ENCODE measurements at regions not wholly inside any gene's neighbourhood (a gene's known extent, or its start where the extent isn't known, plus 50 kb on each side); places are given as distances from the start of the nearest gene placed in this dataset.

GRCh38 chr10:23725548-23725947 lies 286.7 kb downstream of the OTUD1 start:
- Histone ChIP-seq H3K4me1 (ENCODE audit: control insufficient read depth, insufficient read depth, low read length) (no peaks in the 10 kb centered on the region), H3K4me3 (ENCODE audit: low read length) (no peak overlapping the region), H3K36me3 (ENCODE audit: control insufficient read depth, insufficient read depth, low read length) (no peaks in the 10 kb centered on the region), H3K27ac (ENCODE audit: low read length) (no peak overlapping the region), H3K9me3 (ENCODE audit: control insufficient read depth, low read depth, low read length) (no peaks in the 10 kb centered on the region), H3K27me3 (ENCODE audit: control insufficient read depth, insufficient read depth, low read length) (no peaks in the 10 kb centered on the region)
- DNase-seq: no peak
- WGBS (ENCODE audit: insufficient coverage, low lambda C conversion rate): no CpG with 5 or more reads among the region's 1 CpG

- Histone ChIP-seq H3K27ac (ENCODE audit: low read length) (no peak overlapping the region), H3K9me3 (ENCODE audit: control insufficient read depth, low read depth, low read length) (no peaks in the 10 kb centered on the region), H3K4me3 (ENCODE audit: low read length) (no peak overlapping the region), H3K27me3 (ENCODE audit: control insufficient read depth, insufficient read depth, low read length) (no peaks in the 10 kb centered on the region), H3K36me3 (ENCODE audit: control insufficient read depth, insufficient read depth, low read length) (no peaks in the 10 kb centered on the region), H3K4me1 (ENCODE audit: control insufficient read depth, insufficient read depth, low read length) (no peaks in the 10 kb centered on the region)
- no peak for DNase-seq
- no CpG with 5 or more reads among the region's 2 CpGs for whole genome bisulfite sequencing (ENCODE audit: insufficient coverage, low lambda C conversion rate)
These were observed 303.5 kb downstream of the OTUD1 start for GRCh38 chr10:23742368-23742767.

GRCh38 chr10:23742807-23743206 lies 303.9 kb downstream of the OTUD1 start:
- DNase-seq: no peak
- Histone ChIP-seq H3K36me3 (ENCODE audit: control insufficient read depth, insufficient read depth, low read length) (no peaks in the 10 kb centered on the region), H3K27ac (ENCODE audit: low read length) (no peak overlapping the region), H3K4me3 (ENCODE audit: low read length) (no peak overlapping the region), H3K27me3 (ENCODE audit: control insufficient read depth, insufficient read depth, low read length) (no peaks in the 10 kb centered on the region), H3K4me1 (ENCODE audit: control insufficient read depth, insufficient read depth, low read length) (no peaks in the 10 kb centered on the region), H3K9me3 (ENCODE audit: control insufficient read depth, low read depth, low read length) (no peaks in the 10 kb centered on the region)
- WGBS (ENCODE audit: insufficient coverage, low lambda C conversion rate): no CpG with 5 or more reads among the region's 1 CpG

GRCh38 chr10:23754179-23754578 lies 315.3 kb downstream of the OTUD1 start:
- Histone ChIP-seq H3K4me1 (ENCODE audit: control insufficient read depth, insufficient read depth, low read length) (no peaks in the 10 kb centered on the region), H3K27ac (ENCODE audit: low read length) (no peak overlapping the region), H3K27me3 (ENCODE audit: control insufficient read depth, insufficient read depth, low read length) (no peaks in the 10 kb centered on the region), H3K4me3 (ENCODE audit: low read length) (no peak overlapping the region), H3K36me3 (ENCODE audit: control insufficient read depth, insufficient read depth, low read length) (no peaks in the 10 kb centered on the region), H3K9me3 (ENCODE audit: control insufficient read depth, low read depth, low read length) (no peaks in the 10 kb centered on the region)
- no CpG with 5 or more reads among the region's 2 CpGs for WGBS (ENCODE audit: insufficient coverage, low lambda C conversion rate)
- no peak for DNase-seq

- Histone ChIP-seq H3K36me3 (ENCODE audit: control insufficient read depth, insufficient read depth, low read length) (no peaks in the 10 kb centered on the region), H3K4me3 (ENCODE audit: low read length) (no peak overlapping the region), H3K27me3 (ENCODE audit: control insufficient read depth, insufficient read depth, low read length) (no peaks in the 10 kb centered on the region), H3K4me1 (ENCODE audit: control insufficient read depth, insufficient read depth, low read length) (no peaks in the 10 kb centered on the region), H3K9me3 (ENCODE audit: control insufficient read depth, low read depth, low read length) (no peaks in the 10 kb centered on the region), H3K27ac (ENCODE audit: low read length) (no peak overlapping the region)
- DNase-seq: no peak
- no CpG with 5 or more reads among the region's 5 CpGs for WGBS (ENCODE audit: insufficient coverage, low lambda C conversion rate)
These were observed 316.1 kb downstream of the OTUD1 start for GRCh38 chr10:23754941-23755340.

- no peaks in the 10 kb centered on the region for H3K27me3 ChIP-seq (ENCODE audit: control insufficient read depth, insufficient read depth, low read length)
- no peaks in the 10 kb centered on the region for H3K4me1 ChIP-seq (ENCODE audit: control insufficient read depth, insufficient read depth, low read length)
- H3K36me3 ChIP-seq (ENCODE audit: control insufficient read depth, insufficient read depth, low read length): no peaks in the 10 kb centered on the region
- 61% methylated on average over 4 of the region's 4 CpGs for WGBS (ENCODE audit: insufficient coverage, low lambda C conversion rate)
- no peaks in the 10 kb centered on the region for H3K9me3 ChIP-seq (ENCODE audit: control insufficient read depth, low read depth, low read length)
- DNase-seq: no peak
- H3K4me3 ChIP-seq (ENCODE audit: low read length): no peak overlapping the region
- no peak overlapping the region for H3K27ac ChIP-seq (ENCODE audit: low read length)
These were observed 316.7 kb downstream of the OTUD1 start for GRCh38 chr10:23755556-23755955.

- no peaks in the 10 kb centered on the region for H3K27me3 ChIP-seq (ENCODE audit: control insufficient read depth, insufficient read depth, low read length)
- no peak overlapping the region for H3K27ac ChIP-seq (ENCODE audit: low read length)
- no peaks in the 10 kb centered on the region for H3K4me1 ChIP-seq (ENCODE audit: control insufficient read depth, insufficient read depth, low read length)
- H3K9me3 ChIP-seq (ENCODE audit: control insufficient read depth, low read depth, low read length): no peaks in the 10 kb centered on the region
- H3K36me3 ChIP-seq (ENCODE audit: control insufficient read depth, insufficient read depth, low read length): no peaks in the 10 kb centered on the region
- no peak for DNase-seq
- H3K4me3 ChIP-seq (ENCODE audit: low read length): no peak overlapping the region
- 86% methylated on average over 1 of the region's 1 CpG for WGBS (ENCODE audit: insufficient coverage, low lambda C conversion rate)
These were observed 329.4 kb downstream of the OTUD1 start for GRCh38 chr10:23768281-23768680.

- 17% methylated on average over 1 of the region's 2 CpGs for WGBS (ENCODE audit: insufficient coverage, low lambda C conversion rate)
- Histone ChIP-seq H3K9me3 (ENCODE audit: control insufficient read depth, low read depth, low read length) (no peaks in the 10 kb centered on the region), H3K27ac (ENCODE audit: low read length) (no peak overlapping the region), H3K4me3 (ENCODE audit: low read length) (no peak overlapping the region), H3K4me1 (ENCODE audit: control insufficient read depth, insufficient read depth, low read length) (no peaks in the 10 kb centered on the region), H3K27me3 (ENCODE audit: control insufficient read depth, insufficient read depth, low read length) (no peaks in the 10 kb centered on the region), H3K36me3 (ENCODE audit: control insufficient read depth, insufficient read depth, low read length) (no peaks in the 10 kb centered on the region)
- DNase-seq: no peak
These were observed 338.3 kb downstream of the OTUD1 start for GRCh38 chr10:23777153-23777552.

GRCh38 chr10:23779301-23779700 lies 340.4 kb downstream of the OTUD1 start:
- Histone ChIP-seq H3K4me1 (ENCODE audit: control insufficient read depth, insufficient read depth, low read length) (no peaks in the 10 kb centered on the region), H3K27me3 (ENCODE audit: control insufficient read depth, insufficient read depth, low read length) (no peaks in the 10 kb centered on the region), H3K36me3 (ENCODE audit: control insufficient read depth, insufficient read depth, low read length) (no peaks in the 10 kb centered on the region), H3K4me3 (ENCODE audit: low read length) (no peak overlapping the region), H3K27ac (ENCODE audit: low read length) (no peak overlapping the region), H3K9me3 (ENCODE audit: control insufficient read depth, low read depth, low read length) (no peaks in the 10 kb centered on the region)
- no peak for DNase-seq
- 59% methylated on average over 4 of the region's 4 CpGs for WGBS (ENCODE audit: insufficient coverage, low lambda C conversion rate)

- no peak overlapping the region for H3K27ac ChIP-seq (ENCODE audit: low read length)
- H3K4me3 ChIP-seq (ENCODE audit: low read length): no peak overlapping the region
- H3K9me3 ChIP-seq (ENCODE audit: control insufficient read depth, low read depth, low read length): no peaks in the 10 kb centered on the region
- no peaks in the 10 kb centered on the region for H3K4me1 ChIP-seq (ENCODE audit: control insufficient read depth, insufficient read depth, low read length)
- DNase-seq: no peak
- no CpG with 5 or more reads among the region's 1 CpG for WGBS (ENCODE audit: insufficient coverage, low lambda C conversion rate)
- no peaks in the 10 kb centered on the region for H3K36me3 ChIP-seq (ENCODE audit: control insufficient read depth, insufficient read depth, low read length)
- no peaks in the 10 kb centered on the region for H3K27me3 ChIP-seq (ENCODE audit: control insufficient read depth, insufficient read depth, low read length)
These were observed 341.5 kb downstream of the OTUD1 start for GRCh38 chr10:23780331-23780730.

- no peaks in the 10 kb centered on the region for H3K9me3 ChIP-seq (ENCODE audit: control insufficient read depth, low read depth, low read length)
- no peak overlapping the region for H3K27ac ChIP-seq (ENCODE audit: low read length)
- no peaks in the 10 kb centered on the region for H3K27me3 ChIP-seq (ENCODE audit: control insufficient read depth, insufficient read depth, low read length)
- H3K36me3 ChIP-seq (ENCODE audit: control insufficient read depth, insufficient read depth, low read length): no peaks in the 10 kb centered on the region
- H3K4me3 ChIP-seq (ENCODE audit: low read length): no peak overlapping the region
- H3K4me1 ChIP-seq (ENCODE audit: control insufficient read depth, insufficient read depth, low read length): no peaks in the 10 kb centered on the region
- WGBS (ENCODE audit: insufficient coverage, low lambda C conversion rate): no CpG with 5 or more reads among the region's 1 CpG
- DNase-seq: no peak
These were observed 347.7 kb downstream of the OTUD1 start for GRCh38 chr10:23786594-23786993.
